Osteoblast (primary cell): ENCODE measurements at regions not wholly inside any gene's neighbourhood (a gene's known extent, or its start where the extent isn't known, plus 50 kb on each side); places are given as distances from the start of the nearest gene placed in this dataset.

ENCODE experiments used
- DNase-seq: peaks from one replicate; pipeline ENCODE4 v3.0.0; 2011; ENCODE audit warnings: low spot score, mixed read lengths; ENCODE audit not compliant: insufficient read length; ENCODE audit errors: missing footprints
- H2AFZ ChIP-seq: 2 replicates; pipeline ENCODE4 v1.6.0; 2011; ENCODE audit warnings: mild to moderate bottlenecking, low read length
- H3K27ac ChIP-seq: 2 replicates; pipeline ENCODE4 v1.5.1; 2011; ENCODE audit warnings: mild to moderate bottlenecking, low read depth, low read length, moderate library complexity
- H3K27me3 ChIP-seq: 2 replicates; pipeline ENCODE4 v1.6.0; 2012; ENCODE audit warnings: mild to moderate bottlenecking, control low read depth, inconsistent platforms, low read length, moderate library complexity; ENCODE audit not compliant: insufficient read depth
- H3K36me3 ChIP-seq: 2 replicates; pipeline ENCODE4 v1.5.1; 2011; ENCODE audit warnings: mild to moderate bottlenecking, low read length, control low read depth, moderate library complexity; ENCODE audit not compliant: insufficient read depth
- H3K4me1 ChIP-seq: 2 replicates; pipeline ENCODE4 v1.5.1; 2011; ENCODE audit warnings: mild to moderate bottlenecking, low read length, control low read depth, moderate library complexity; ENCODE audit not compliant: insufficient read depth
- H3K4me2 ChIP-seq: 2 replicates; pipeline ENCODE4 v1.6.0; 2011; ENCODE audit warnings: mild to moderate bottlenecking, low read length; ENCODE audit not compliant: insufficient read depth
- H3K4me3 ChIP-seq: fragments of 200-600 bp; sonication (generic); 3 replicates; pipeline ENCODE4 v1.5.1; 2012; ENCODE audit warnings: mild to moderate bottlenecking, low read length, inconsistent platforms; ENCODE audit not compliant: insufficient read depth
- H3K79me2 ChIP-seq: 2 replicates; pipeline ENCODE4 v1.6.0; 2012; ENCODE audit warnings: mild to moderate bottlenecking, low read length, control low read depth, inconsistent platforms; ENCODE audit not compliant: insufficient read depth
- H3K9me3 ChIP-seq: 2 replicates; pipeline ENCODE4 v1.5.1; 2011; ENCODE audit warnings: low read depth, low read length, control low read depth
- H4K20me1 ChIP-seq: 2 replicates; pipeline ENCODE4 v1.6.0; 2012; ENCODE audit warnings: mild to moderate bottlenecking, low read length, control low read depth; ENCODE audit not compliant: insufficient read depth
- CTCF ChIP-seq: IDR thresholded peaks from 2 replicates; pipeline ENCODE4 v1.5.1; 2011; ENCODE audit warnings: mild to moderate bottlenecking, low read depth, low read length, moderate library complexity; ENCODE audit errors: extremely low read depth

DNA sequence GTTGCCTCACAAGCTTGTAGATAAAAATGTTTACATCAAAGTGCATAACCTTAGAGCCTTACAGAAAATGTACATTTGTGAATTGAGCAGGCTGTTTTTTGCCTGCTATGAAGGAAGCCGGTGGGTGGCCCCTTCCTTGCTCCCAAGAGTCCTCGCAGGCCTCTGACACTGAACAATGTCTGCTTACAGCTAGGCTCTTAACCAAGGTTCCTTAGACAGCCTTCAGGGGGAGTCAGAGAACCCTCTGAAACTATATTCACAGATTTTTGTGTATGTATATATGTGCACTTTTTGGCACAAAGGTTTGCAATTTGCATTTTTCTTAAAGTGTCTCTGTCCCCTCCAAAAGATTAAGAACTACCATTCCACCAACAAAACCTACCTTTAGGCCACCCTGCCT, 282.6 kb downstream of the BARHL2 start:
- no peaks in the 10 kb centered on the region for H3K36me3 ChIP-seq
- peak; percentile 5 for TF ChIP-seq CTCF

DNA sequence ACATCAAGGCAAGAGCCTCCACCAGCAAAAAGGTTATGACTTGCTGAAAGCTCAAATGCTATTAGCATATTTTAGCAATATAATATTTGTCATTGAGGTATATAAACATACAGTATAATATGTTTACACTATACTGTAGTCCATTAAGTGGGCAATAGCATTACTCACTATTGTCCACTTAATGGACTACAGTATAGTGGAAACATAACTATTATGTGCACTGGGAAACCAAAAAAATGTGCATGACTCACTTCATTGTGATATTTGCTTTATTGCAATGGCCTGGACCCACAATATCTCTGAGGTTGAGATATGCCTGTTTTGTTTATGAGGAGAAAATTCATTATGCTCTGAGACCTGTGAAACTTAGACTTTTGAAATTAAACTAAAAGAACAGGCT, 300.0 kb downstream of the BARHL2 start:
- no peak for DNase-seq
- no peak overlapping the region for H3K4me3 ChIP-seq
- H3K27ac ChIP-seq, result no peak overlapping the region
- H3K79me2 ChIP-seq, result no peaks in the 10 kb centered on the region
- H3K9me3 ChIP-seq, result no peaks in the 10 kb centered on the region
- no peak overlapping the region for H2AFZ ChIP-seq
- no peak overlapping the region for H3K4me2 ChIP-seq
- no peaks in the 10 kb centered on the region for H4K20me1 ChIP-seq
- no peaks in the 10 kb centered on the region for H3K36me3 ChIP-seq
- TF ChIP-seq CTCF, result no peak
- no peaks in the 10 kb centered on the region for H3K27me3 ChIP-seq
- no peaks in the 10 kb centered on the region for H3K4me1 ChIP-seq

More for the DNA sequence above, 282.6 kb downstream of the BARHL2 start:
- Histone ChIP-seq H3K27ac (no peak overlapping the region), H3K4me2 (no peak overlapping the region), H3K4me1 (no peaks in the 10 kb centered on the region), H2AFZ (no peak overlapping the region), H3K27me3 (no peaks in the 10 kb centered on the region), H4K20me1 (no peaks in the 10 kb centered on the region), H3K4me3 (no peak overlapping the region), H3K9me3 (no peaks in the 10 kb centered on the region), H3K79me2 (no peaks in the 10 kb centered on the region)
- no peak for DNase-seq

DNA sequence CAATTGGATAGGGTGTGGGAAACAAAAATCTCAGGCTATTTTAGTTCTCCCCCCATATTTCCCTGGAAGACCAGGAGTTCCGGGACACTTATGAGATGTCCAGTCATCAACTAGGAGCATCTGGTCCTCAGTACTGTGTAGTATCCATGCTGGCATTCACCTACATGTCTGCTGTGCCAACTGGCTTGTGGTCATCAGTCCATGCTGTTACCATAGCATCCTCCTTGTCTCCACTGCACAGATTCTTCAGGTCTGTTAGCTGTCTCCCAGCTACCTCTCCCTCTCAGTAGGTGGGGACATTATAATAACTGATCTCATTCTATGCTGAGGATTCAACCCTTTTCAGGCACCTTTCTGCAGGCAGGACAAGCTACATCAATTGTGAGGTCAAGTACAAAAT, 302.9 kb downstream of the BARHL2 start:
- TF ChIP-seq CTCF, result no peak
- Histone ChIP-seq H3K79me2 (no peaks in the 10 kb centered on the region), H4K20me1 (no peaks in the 10 kb centered on the region), H3K27me3 (no peaks in the 10 kb centered on the region), H3K9me3 (no peaks in the 10 kb centered on the region), H3K36me3 (no peaks in the 10 kb centered on the region), H3K4me1 (no peaks in the 10 kb centered on the region), H3K4me2 (no peak overlapping the region), H3K27ac (no peak overlapping the region), H2AFZ (no peak overlapping the region), H3K4me3 (no peak overlapping the region)
- DNase-seq, result no peak

DNA sequence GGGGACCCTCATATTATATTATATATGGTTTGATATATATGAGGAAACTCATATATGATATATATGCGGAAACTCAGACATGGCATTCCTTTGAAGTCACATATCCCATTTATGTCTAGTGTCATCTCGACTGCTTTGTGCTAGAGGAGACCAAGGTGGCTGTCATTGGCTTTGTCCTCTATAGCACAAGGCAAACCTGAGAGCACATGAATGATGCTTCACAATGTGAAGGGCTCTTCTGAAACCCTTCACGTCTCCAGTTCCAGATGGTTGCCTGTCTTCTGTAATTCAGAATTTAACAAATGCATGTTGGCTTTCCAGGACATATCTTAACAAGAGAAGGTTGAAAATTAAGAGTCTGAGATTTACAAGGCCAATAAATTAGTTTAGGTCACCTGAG, 303.6 kb downstream of the BARHL2 start:
- H3K27ac ChIP-seq, result no peak overlapping the region
- no peaks in the 10 kb centered on the region for H3K9me3 ChIP-seq
- H3K36me3 ChIP-seq, result no peaks in the 10 kb centered on the region
- TF ChIP-seq CTCF, result no peak
- no peak for DNase-seq
- H4K20me1 ChIP-seq, result no peaks in the 10 kb centered on the region
- no peak overlapping the region for H3K4me3 ChIP-seq
- H3K4me1 ChIP-seq, result no peaks in the 10 kb centered on the region
- no peak overlapping the region for H2AFZ ChIP-seq
- H3K79me2 ChIP-seq, result no peaks in the 10 kb centered on the region
- H3K4me2 ChIP-seq, result no peak overlapping the region
- H3K27me3 ChIP-seq, result no peaks in the 10 kb centered on the region
